HG03520 (cell line): ENCODE measurements at regions not wholly inside any gene's neighbourhood (a gene's known extent, or its start where the extent isn't known, plus 50 kb on each side); places are given as distances from the start of the nearest gene placed in this dataset.

Source experiments
- ATAC-seq: cut with Tn5 transposase; IDR thresholded peaks from one replicate; pipeline ENCODE4 v1.9.1; 2021; ENCODE audit warnings: mild to moderate bottlenecking, moderate library complexity; ENCODE audit not compliant: unreplicated experiment

- no peak for ATAC-seq
Observed at GRCh38 chr2:139850254-139850890, 1070.2 kb upstream of the NXPH2 start.

- ATAC-seq: no peak
Observed at GRCh38 chr2:139836769-139837168, 1056.6 kb upstream of the NXPH2 start.

- no peak for ATAC-seq
Observed at GRCh38 chr2:139835101-139835500, 1054.9 kb upstream of the NXPH2 start.

- ATAC-seq: no peak
Observed at GRCh38 chr2:139828011-139828410, 1047.8 kb upstream of the NXPH2 start.

GRCh38 chr2:139825726-139826125, 1045.5 kb upstream of the NXPH2 start:
- ATAC-seq: no peak

GRCh38 chr2:139819273-139819796, 1039.1 kb upstream of the NXPH2 start:
- ATAC-seq: no peak

GRCh38 chr2:139814458-139814857, 1034.3 kb upstream of the NXPH2 start:
- no peak for ATAC-seq

- no peak for ATAC-seq
Observed at GRCh38 chr2:139813340-139813739, 1033.2 kb upstream of the NXPH2 start.

GRCh38 chr2:139805441-139805840, 1025.3 kb upstream of the NXPH2 start:
- no peak for ATAC-seq

GRCh38 chr2:139798391-139798790, 1018.2 kb upstream of the NXPH2 start:
- no peak for ATAC-seq

GRCh38 chr2:139790807-139791752, 1010.9 kb upstream of the NXPH2 start:
- no peak for ATAC-seq

GRCh38 chr2:139790136-139790535, 1009.9 kb upstream of the NXPH2 start:
- no peak for ATAC-seq

GRCh38 chr2:139778732-139779131, 998.5 kb upstream of the NXPH2 start:
- no peak for ATAC-seq

GRCh38 chr2:139773720-139774277, 993.6 kb upstream of the NXPH2 start:
- no peak for ATAC-seq

- no peak for ATAC-seq
Observed at GRCh38 chr2:139769633-139770032, 989.4 kb upstream of the NXPH2 start.

GRCh38 chr2:139763705-139764104, 983.5 kb upstream of the NXPH2 start:
- ATAC-seq: no peak

GRCh38 chr2:139759000-139759505, 978.9 kb upstream of the NXPH2 start:
- ATAC-seq: no peak

- ATAC-seq: no peak
Observed at GRCh38 chr2:139746901-139747300, 966.7 kb upstream of the NXPH2 start.

GRCh38 chr2:139744273-139744672, 964.1 kb upstream of the NXPH2 start:
- ATAC-seq: no peak

- no peak for ATAC-seq
Observed at GRCh38 chr2:139742216-139743172, 962.3 kb upstream of the NXPH2 start.
